ENCODE measurements at regions not wholly inside any gene's neighbourhood (a gene's known extent, or its start where the extent isn't known, plus 50 kb on each side); places are given as distances from the start of the nearest gene placed in this dataset.
"Not testable (repeated sequence)": the region's sequence is repeated elsewhere in the genome, so short reads cannot be mapped to it uniquely, and the experiment has no call there.

DNA sequence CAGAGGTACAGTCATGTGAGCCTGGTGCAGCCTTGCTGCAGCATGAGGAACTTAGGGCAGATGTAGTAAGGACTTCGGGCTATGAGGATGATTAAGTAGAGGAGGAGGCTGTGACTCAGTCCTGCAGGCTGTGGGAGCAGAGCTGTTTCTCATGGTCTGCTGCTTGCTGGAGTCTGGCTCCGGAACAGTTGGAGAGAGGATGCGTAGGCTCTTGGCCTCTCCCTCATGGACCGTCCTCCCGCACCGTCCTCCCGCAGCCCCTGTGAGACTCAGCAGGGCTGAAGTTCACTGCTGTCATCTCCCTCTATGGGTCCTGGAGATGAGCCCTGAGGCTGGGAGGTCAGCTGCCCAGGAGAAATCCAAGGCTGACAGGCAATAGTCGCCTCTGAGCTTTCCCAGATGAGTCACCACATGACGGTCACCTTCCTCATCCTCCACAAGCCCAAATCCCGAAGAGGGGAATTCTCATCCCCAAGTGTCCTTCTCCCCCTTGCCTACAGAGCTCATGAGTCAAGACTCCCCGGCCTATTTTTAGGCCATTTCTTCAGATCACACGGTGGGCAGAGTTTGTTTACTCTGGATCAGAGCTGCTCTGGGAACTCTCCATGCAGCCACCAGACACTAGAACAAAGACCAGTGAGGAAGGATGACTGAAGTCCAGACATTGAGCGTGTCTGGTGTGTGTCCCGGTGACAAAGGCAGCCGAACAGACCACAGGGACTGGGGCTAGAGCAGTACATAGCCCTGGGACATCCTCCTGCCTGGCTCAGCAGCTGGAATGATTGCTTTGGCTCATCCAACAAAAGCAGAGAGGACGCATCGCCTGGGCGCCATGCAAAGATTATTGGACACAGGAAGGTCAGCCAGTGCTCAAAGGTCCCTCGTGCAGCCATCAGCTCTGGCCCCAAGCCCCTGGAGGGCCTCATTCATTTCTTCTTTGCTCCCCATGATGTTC, 134.5 kb downstream of the NPIPB11 start:
- Histone ChIP-seq H3K9ac (ENCODE audit: low read depth, low read length) (peak overlapping the region; percentile 74), H4K5ac (ENCODE audit: low read depth, low read length) (peak overlapping the region; percentile 97), H3K18ac (ENCODE audit: low read depth, low read length) (peak overlapping the region; percentile 98), H4K8ac (ENCODE audit: low read depth in 2 of 2, low read length in 2 of 2) (peak overlapping the region; percentile 71 to 97; a peak in 3 of 4 replicates), H3K56ac (ENCODE audit: extremely low read depth, insufficient read depth, low read length) (peak overlapping the region; percentile 66), H3K9me1 (ENCODE audit: insufficient read depth, low read length) (peaks cover 31% of the 10 kb centered on the region; the same call in 1 of the 2 replicates), H3K27ac (ENCODE audit: insufficient read depth, low read length) (peak overlapping the region; percentile 77), H2BK120ac (ENCODE audit: low read depth, low read length) (peak overlapping the region; percentile 99), H3K14ac (replicated peaks; ENCODE audit: low read depth, low read length) (peak overlapping the region; percentile 93), H3K79me1 (ENCODE audit: low read depth in 1 of 2, low read length in 2 of 2) (peaks cover 6 to 25% of the 10 kb centered on the region in 2 experiments; a peak in 2 of 4 replicates), H2BK15ac (ENCODE audit: low read depth, low read length) (peak overlapping the region; percentile 96; the same call in 2 of the 3 replicates), H3K4me1 (ENCODE audit: control insufficient read depth, insufficient read depth, low read length) (peaks cover 32% of the 10 kb centered on the region), H3K4me2 (ENCODE audit: low read depth, low read length) (peak overlapping the region; percentile 63; the same call in 1 of the 2 replicates), H3K23ac (ENCODE audit: low read depth, low read length) (peak overlapping the region; percentile 89), H2BK20ac (ENCODE audit: low read depth, low read length) (peak overlapping the region; percentile 99), H3K4ac (ENCODE audit: low read depth, low read length) (peak overlapping the region; percentile 100), H4K91ac (ENCODE audit: insufficient read depth, low read depth, low read length) (peak overlapping the region; percentile 97), H2AK5ac (ENCODE audit: low read depth, low read length) (peak overlapping the region; percentile 99), H2BK5ac (ENCODE audit: low read depth, low read length, poor library complexity, severe bottlenecking) (peak overlapping the region; percentile 93)
- CTCF ChIA-PET; H3K27me3 ChIP-seq (ENCODE audit: control insufficient read depth, insufficient read depth, low read length); intact Hi-C loops (cut with micrococcal nuclease); H3K9me3 ChIP-seq (ENCODE audit: control insufficient read depth, insufficient read depth, low read length); H3K4me3 ChIP-seq (ENCODE audit: insufficient read depth, low read depth, low read length); H2AK9ac ChIP-seq (replicated peaks; ENCODE audit: low read depth, low read length, poor library complexity); H3K36me3 ChIP-seq (ENCODE audit: control insufficient read depth, insufficient read depth, low read length); H2AFZ ChIP-seq (replicated peaks; ENCODE audit: low read length, poor library complexity); BruUV-seq (replicated peaks); POLR2A ChIA-PET (ENCODE audit: unreplicated experiment); H4K20me1 ChIP-seq (ENCODE audit: insufficient read depth, low read length); dilution Hi-C loops (cut with HindIII; ENCODE audit: low sequenced_read_pairs, unreplicated experiment): not testable (repeated sequence)
- TF ChIP-seq CHD1 (IDR thresholded peaks at IDR 0.05; ENCODE audit: low read depth, low read length) (0 out of 2 replicates have a peak, but pooled peaks have one; percentile 33), POLR2A (IDR thresholded peaks at IDR 0.05; ENCODE audit: low read depth, low read length) (peak; percentile 17), BHLHE40 (IDR thresholded peaks at IDR 0.05; ENCODE audit: low read depth, low read length) (peak; percentile 43), MAZ (IDR thresholded peaks at IDR 0.05; ENCODE audit: borderline replicate concordance, low read depth, low read length) (0 out of 2 replicates have a peak, but pooled peaks have one; percentile 2)
- TF ChIP-seq, protein P1, sequence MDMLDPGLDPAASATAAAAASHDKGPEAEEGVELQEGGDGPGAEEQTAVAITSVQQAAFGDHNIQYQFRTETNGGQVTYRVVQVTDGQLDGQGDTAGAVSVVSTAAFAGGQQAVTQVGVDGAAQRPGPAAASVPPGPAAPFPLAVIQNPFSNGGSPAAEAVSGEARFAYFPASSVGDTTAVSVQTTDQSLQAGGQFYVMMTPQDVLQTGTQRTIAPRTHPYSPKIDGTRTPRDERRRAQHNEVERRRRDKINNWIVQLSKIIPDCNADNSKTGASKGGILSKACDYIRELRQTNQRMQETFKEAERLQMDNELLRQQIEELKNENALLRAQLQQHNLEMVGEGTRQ (IDR thresholded peaks at IDR 0.05; ENCODE audit: low read depth, low read length): peak; percentile 29; the same call in 1 of the 2 replicates
- DNase-seq: peak; percentile 97
- WGBS, 2 experiments (ENCODE audit: extremely low coverage in 2 of 2, insufficient read length in 1 of 2): 78% methylated on average over 3 of the region's 19 CpGs; no CpG with 5 or more reads in 1 of the 2 experiments
- ATAC-seq (ENCODE audit: low read depth): peak; percentile 52
- in situ Hi-C loops (cut with MboI; ENCODE audit: low sequenced_read_pairs): loop anchor here (25.0 kb wide), 1 partner anchor 310 kb away; the partner anchor contains the start of genes NFATC2IP and SPNS1

Measured in IMR-90 (cell line).